ENCODE measurements at regions not wholly inside any gene's neighbourhood (a gene's known extent, or its start where the extent isn't known, plus 50 kb on each side); places are given as distances from the start of the nearest gene placed in this dataset.

GRCh38 chr1:91135799-91136198, 114.0 kb upstream of the ZNF644 start:
- no peak for DNase-seq
- Histone ChIP-seq H3K4me1 (no peaks in the 10 kb centered on the region), H3K36me3 (no peaks in the 10 kb centered on the region), H3K9me3 (no peaks in the 10 kb centered on the region), H3K27me3 (peaks cover 0 to 12% (median 0%) of the 10 kb centered on the region in 3 donors), H3K4me3 (no peak overlapping the region), H3K27ac (no peak overlapping the region)
- no peak for TF ChIP-seq POLR2A (IDR thresholded peaks at IDR 0.05)
- TF ChIP-seq CTCF (IDR thresholded peaks at IDR 0.05) = no peak
- TF ChIP-seq POLR2AphosphoS5 (IDR thresholded peaks at IDR 0.05) = no peak
- TF ChIP-seq EP300 (IDR thresholded peaks at IDR 0.05) = no peak
- 86 to 92% (median 90%) methylated on average over 11 of the region's 11 CpGs for WGBS, 5 donors
- intact Hi-C loops (cut with DNase I; ENCODE audit: low total_unique reads) = no loop called here

GRCh38 chr1:91133248-91133647, 111.4 kb upstream of the ZNF644 start:
- H3K27ac ChIP-seq = no peak overlapping the region
- peaks cover 0 to 12% (median 0%) of the 10 kb centered on the region in 3 donors for H3K27me3 ChIP-seq
- H3K4me3 ChIP-seq = no peak overlapping the region
- WGBS, 5 donors = 77 to 92% (median 86%) methylated on average over 6 of the region's 6 CpGs
- no peaks in the 10 kb centered on the region for H3K4me1 ChIP-seq
- H3K36me3 ChIP-seq = no peaks in the 10 kb centered on the region
- intact Hi-C loops (cut with DNase I; ENCODE audit: low total_unique reads) = no loop called here
- no peak for DNase-seq
- TF ChIP-seq CTCF (IDR thresholded peaks at IDR 0.05) = no peak
- TF ChIP-seq EP300 (IDR thresholded peaks at IDR 0.05) = no peak
- TF ChIP-seq POLR2A (IDR thresholded peaks at IDR 0.05) = no peak
- no peak for TF ChIP-seq POLR2AphosphoS5 (IDR thresholded peaks at IDR 0.05)
- H3K9me3 ChIP-seq = no peaks in the 10 kb centered on the region

- DNase-seq = no peak
- Histone ChIP-seq H3K4me1 (no peaks in the 10 kb centered on the region), H3K4me3 (no peak overlapping the region), H3K27me3 (peaks cover 0 to 12% (median 0%) of the 10 kb centered on the region in 3 donors), H3K9me3 (no peaks in the 10 kb centered on the region), H3K36me3 (no peaks in the 10 kb centered on the region), H3K27ac (no peak overlapping the region)
- WGBS, 5 donors = 80 to 92% (median 88%) methylated on average over 5 of the region's 5 CpGs
- intact Hi-C loops (cut with DNase I; ENCODE audit: low total_unique reads) = no loop called here
- no peak for TF ChIP-seq POLR2AphosphoS5 (IDR thresholded peaks at IDR 0.05)
- no peak for TF ChIP-seq CTCF (IDR thresholded peaks at IDR 0.05)
- TF ChIP-seq POLR2A (IDR thresholded peaks at IDR 0.05) = no peak
- no peak for TF ChIP-seq EP300 (IDR thresholded peaks at IDR 0.05)
Observed at GRCh38 chr1:91130256-91130985, 108.6 kb upstream of the ZNF644 start.

- TF ChIP-seq CTCF (IDR thresholded peaks at IDR 0.05) = no peak
- no peak for TF ChIP-seq POLR2AphosphoS5 (IDR thresholded peaks at IDR 0.05)
- no peak for TF ChIP-seq EP300 (IDR thresholded peaks at IDR 0.05)
- no peak for TF ChIP-seq POLR2A (IDR thresholded peaks at IDR 0.05)
- H3K4me1 ChIP-seq = no peaks in the 10 kb centered on the region
- H3K9me3 ChIP-seq = no peaks in the 10 kb centered on the region
- peaks cover 0 to 12% (median 0%) of the 10 kb centered on the region in 3 donors for H3K27me3 ChIP-seq
- H3K4me3 ChIP-seq = no peak overlapping the region
- intact Hi-C loops (cut with DNase I; ENCODE audit: low total_unique reads) = no loop called here
- no peak for DNase-seq
- H3K27ac ChIP-seq = no peak overlapping the region
- WGBS, 5 donors = 38 to 49% (median 47%) methylated on average over 3 of the region's 3 CpGs
- no peaks in the 10 kb centered on the region for H3K36me3 ChIP-seq
Observed at GRCh38 chr1:91129458-91129857, 107.6 kb upstream of the ZNF644 start.
